ENCODE measurements at regions not wholly inside any gene's neighbourhood (a gene's known extent, or its start where the extent isn't known, plus 50 kb on each side); places are given as distances from the start of the nearest gene placed in this dataset.
"Not testable (repeated sequence)": the region's sequence is repeated elsewhere in the genome, so short reads cannot be mapped to it uniquely, and the experiment has no call there.

- not testable (repeated sequence) for DNase-seq (ENCODE audit: low spot score)
These were observed 246.9 kb upstream of the NCAM1 start for GRCh38 chr11:112714340-112714739.

- DNase-seq (ENCODE audit: low spot score), result no peak
These were observed 246.2 kb upstream of the NCAM1 start for GRCh38 chr11:112715056-112715455.

GRCh38 chr11:112718483-112718882, 242.7 kb upstream of the NCAM1 start:
- DNase-seq (ENCODE audit: low spot score), result no peak

GRCh38 chr11:112719736-112720525, 241.3 kb upstream of the NCAM1 start:
- no peak for DNase-seq (ENCODE audit: low spot score)

DNA sequence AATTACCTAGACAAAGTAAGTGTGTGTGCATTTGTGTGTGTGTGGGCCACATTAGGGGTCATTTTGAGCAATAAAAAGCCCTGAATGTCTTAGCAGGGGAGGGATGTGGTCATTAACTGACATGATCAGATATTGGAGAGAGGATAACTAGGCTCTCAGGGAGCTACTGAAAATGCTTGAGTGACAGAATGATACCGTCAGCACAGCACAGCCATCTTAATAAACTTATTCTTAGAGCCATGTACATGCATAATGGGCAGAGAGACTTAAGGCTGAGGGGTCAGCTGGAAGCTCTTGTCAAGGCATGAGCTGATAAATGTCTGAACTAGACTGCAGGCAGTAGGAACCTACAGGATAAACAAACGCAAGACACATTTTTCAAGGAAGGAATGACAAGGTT, 239.1 kb upstream of the NCAM1 start:
- DNase-seq (ENCODE audit: low spot score), result no peak

DNA sequence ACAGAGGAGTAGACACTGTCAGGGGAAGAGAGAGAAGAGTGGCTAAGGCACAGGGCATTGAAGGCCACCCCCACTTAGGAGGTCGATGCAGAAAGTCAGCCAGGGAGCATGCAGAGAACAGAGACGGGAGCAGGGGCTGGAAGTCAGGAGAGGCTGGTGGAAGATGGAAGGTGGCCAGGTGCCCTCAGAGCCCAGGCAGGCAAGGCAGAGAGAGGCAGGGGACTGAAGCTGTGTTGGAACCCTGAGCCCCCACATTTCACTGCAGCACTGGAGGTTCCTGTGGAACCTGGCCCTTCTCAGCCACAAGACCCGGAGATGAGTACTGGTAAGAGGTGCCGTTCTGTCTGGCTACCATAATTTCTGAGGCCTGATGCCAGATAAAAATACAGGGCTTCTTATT, 238.3 kb upstream of the NCAM1 start:
- no peak for DNase-seq (ENCODE audit: low spot score)

- DNase-seq (ENCODE audit: low spot score), result no peak
These were observed 237.3 kb upstream of the NCAM1 start for GRCh38 chr11:112723676-112724495.

DNA sequence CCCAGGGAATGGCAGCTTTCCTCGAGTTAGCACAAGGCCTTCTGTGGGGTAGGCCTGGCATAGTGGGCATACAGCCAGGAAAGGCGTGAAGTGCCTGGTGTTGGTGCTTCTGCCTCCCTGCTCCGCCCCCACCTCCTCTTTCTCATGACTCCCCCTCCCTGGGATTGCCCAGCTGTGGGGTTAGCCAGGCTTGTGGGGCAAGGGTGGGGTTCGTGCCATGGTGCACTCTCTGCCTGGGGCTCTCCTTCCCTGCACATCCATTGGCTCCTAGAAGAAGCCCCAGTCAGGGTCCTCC, 236.8 kb upstream of the NCAM1 start:
- DNase-seq (ENCODE audit: low spot score), result no peak

DNA sequence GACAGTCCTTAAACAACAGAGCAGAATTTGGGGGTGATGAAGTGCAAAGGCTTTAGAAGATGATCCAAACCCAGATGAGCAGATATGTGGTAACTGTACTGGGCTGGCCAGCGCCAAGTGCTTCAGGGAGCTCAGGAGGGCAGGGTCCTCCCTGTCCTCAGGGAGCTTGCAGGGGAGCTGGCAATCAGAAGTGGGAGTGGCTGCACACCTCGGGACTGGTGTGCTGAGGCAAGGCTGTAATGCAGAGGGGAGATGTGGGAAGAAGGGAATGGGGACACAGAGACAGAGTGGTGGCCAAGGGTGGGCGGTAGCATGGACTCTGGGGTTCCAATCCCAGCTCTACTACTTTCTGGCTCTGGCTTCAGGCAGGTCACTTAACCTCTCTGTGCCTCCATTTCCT, 235.6 kb upstream of the NCAM1 start:
- no peak for DNase-seq (ENCODE audit: low spot score)

DNA sequence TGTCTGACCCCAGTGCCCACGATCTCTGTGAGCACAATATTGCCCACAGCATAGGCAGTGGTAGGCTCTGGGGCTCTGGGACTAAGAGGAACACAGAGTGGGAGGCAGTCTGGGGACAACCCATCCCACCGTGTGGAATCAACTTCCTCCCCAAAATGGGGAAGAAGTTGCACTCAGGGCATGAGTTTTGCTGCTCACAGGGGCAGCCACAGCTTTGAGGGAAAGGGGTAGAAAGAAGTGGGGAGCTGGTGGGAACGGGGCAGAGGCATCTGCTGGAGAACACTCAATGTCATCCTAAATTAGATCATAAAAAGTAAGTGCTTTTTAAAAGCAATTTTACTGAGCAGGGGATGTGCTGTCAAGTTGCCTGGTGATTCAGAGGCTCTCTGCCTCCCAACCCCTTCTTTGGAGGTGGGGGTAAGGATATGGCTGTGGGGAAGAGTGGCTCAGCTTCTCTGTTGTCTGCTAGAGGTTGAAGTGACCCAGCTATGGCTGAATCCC, 233.8 kb upstream of the NCAM1 start:
- DNase-seq (ENCODE audit: low spot score), result no peak

DNA sequence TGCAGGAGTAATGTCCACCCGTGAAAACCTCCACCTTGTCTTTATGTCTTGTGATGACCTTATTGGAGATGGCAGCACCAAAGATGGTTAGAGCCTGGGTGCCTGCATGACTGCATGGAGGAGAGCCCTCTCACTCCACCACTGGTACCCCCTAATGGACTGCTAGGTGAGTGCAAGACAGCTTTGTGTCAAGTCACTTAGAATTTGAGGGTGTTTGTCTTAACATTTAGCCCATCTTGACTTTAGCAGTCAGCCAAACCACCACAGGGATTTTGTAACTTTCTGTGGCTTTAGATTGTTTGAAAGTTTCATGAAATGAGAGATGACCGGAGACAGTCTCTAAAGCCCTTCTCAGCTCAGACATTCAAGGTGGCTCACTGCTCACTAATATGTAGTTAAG, 232.9 kb upstream of the NCAM1 start:
- no peak for DNase-seq (ENCODE audit: low spot score)

- DNase-seq (ENCODE audit: low spot score), result no peak
These were observed 232.5 kb upstream of the NCAM1 start for GRCh38 chr11:112728716-112729115.

DNA sequence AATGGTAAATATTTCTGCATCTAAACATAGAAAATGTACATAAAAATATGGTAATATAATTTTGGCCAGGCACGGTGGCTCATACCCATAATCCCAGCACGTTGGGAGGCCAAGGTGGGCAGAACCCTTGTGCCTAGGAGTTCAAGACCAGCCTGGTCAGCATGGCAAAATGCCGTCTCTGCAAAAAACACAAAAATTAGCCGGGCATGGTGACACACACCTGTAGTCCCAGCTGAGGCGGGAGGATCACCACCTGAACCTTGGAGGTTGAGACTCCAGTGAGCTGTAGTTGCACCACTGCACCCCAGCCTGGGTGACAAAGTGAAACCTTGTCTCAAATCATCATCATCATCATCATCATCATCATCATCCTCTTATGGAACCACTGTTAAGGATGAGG, 230.6 kb upstream of the NCAM1 start:
- DNase-seq (ENCODE audit: low spot score), result no peak

DNA sequence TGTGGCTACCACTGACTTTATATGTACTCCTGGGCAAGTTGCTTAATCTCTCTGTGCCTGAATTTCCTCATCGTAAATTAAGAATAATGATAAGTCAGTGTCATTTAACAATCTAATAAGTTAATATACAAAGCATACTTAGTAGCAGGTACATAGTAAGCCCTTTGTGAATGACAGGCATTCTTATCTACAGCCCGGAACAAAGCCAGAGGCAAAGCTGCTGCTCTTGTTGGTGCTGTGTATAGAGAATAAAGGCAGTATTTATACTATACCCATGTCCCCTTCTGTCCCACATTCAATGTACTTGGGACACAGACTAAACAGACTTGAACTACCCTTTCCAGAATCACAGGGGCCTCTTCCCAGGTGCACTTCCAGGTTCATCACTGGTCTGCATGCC, 229.7 kb upstream of the NCAM1 start:
- DNase-seq (ENCODE audit: low spot score), result no peak

- no peak for DNase-seq (ENCODE audit: low spot score)
These were observed 229.2 kb upstream of the NCAM1 start for GRCh38 chr11:112732031-112732430.

- peak; percentile 72 for DNase-seq (ENCODE audit: low spot score)
These were observed 227.0 kb upstream of the NCAM1 start for GRCh38 chr11:112734207-112734606.

- no peak for DNase-seq (ENCODE audit: low spot score)
These were observed 225.8 kb upstream of the NCAM1 start for GRCh38 chr11:112735470-112735869.

- no peak for DNase-seq (ENCODE audit: low spot score)
These were observed 217.2 kb upstream of the NCAM1 start for GRCh38 chr11:112744041-112744440.

DNA sequence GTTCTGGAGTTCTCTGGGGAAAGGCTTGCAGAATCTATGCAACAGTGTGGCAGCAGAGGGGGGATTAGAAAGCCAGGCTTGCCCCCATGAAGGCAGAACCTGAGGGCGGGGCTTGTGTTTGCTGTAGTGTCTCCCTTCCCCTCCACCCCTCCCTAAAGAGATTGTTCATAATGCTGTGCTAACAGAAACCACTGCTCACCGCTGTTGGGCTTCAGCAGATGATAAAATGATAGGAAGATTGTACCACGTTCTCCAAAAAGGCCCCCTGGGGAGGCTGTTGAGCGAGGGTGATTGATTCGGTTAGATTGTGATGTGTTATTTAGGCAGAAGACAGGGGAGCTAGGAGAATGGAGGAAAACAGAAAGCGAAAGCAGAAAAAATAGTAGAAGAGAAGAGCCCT, 215.2 kb upstream of the NCAM1 start:
- DNase-seq (ENCODE audit: low spot score), result no peak

- DNase-seq (ENCODE audit: low spot score), result no peak
These were observed 213.0 kb upstream of the NCAM1 start for GRCh38 chr11:112748252-112748651.

DNA sequence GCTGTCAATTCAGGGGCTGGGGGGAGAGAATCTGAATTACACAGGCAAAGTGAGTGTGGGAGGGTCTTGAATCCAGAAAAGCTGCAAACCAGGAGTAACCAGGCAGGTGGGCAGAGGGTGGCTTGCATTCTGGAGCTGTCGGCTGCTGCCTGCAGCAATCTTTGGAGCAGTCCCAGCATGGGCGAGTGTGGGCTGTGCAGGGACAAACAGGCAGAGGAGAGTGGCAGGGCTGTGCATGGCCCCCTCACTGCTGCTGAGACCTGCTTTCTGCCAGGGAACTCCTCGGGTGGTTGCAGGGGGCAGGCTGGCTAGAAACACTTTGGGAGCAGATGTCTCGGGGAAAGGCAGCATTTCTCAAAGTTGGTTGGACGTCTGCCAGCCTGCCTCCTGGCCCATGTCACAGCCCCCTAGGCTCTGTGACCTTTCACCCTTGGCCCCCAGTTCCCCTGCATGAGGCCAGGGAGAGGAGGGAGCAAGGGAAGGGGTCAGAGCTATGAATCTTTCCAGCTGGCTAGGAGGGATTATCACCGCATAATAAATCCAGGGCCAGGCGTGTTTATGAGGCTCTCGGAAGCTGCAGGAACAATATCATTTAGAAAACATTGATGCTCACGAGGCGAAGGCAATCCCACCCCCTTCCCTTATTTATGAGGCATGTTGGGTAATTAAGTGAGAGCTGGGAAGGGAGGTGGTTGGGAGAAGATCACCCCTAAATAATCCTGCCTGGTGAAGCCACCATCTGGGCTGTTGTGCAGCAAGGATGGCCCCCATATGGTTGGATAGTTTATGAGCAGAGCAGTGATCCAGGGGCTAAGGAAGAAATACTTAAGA, 212.3 kb upstream of the NCAM1 start:
- no peak for DNase-seq (ENCODE audit: low spot score)

GRCh38 chr11:112751329-112751728, 209.9 kb upstream of the NCAM1 start:
- DNase-seq (ENCODE audit: low spot score), result no peak

DNA sequence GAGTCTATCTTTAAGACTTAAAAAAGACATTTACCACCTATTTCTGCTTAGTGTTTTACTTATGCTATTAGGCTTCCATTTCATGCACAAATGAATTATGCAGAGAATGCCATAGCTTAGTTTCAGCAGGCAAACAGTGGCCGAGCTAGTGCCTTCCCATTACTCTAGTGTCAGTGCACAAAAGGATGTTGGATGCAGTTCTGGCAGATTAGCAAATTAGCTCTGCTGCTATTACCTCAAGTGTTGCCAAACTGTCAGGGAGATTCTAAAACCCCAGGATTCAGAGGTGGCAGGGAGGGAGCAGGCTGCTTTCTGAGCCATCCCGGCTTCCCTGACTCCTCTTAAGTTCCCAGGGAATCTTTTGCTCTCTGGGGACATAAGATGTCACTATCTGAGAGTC, 209.4 kb upstream of the NCAM1 start:
- no peak for DNase-seq (ENCODE audit: low spot score)

Data from left forelimb (tissue), 1 donor.